CD8-positive, alpha-beta memory T cell (primary cell): ENCODE measurements at regions not wholly inside any gene's neighbourhood (a gene's known extent, or its start where the extent isn't known, plus 50 kb on each side); places are given as distances from the start of the nearest gene placed in this dataset.

ENCODE experiments used
- CTCF ChIA-PET: fragments of 350-600 bp; sonication (Branson Sonifier 250); formaldehyde crosslinking; loops from one replicate; lab custom pipeline; 2021; ENCODE audit warnings: antibody characterized with exemption; lab: Charles Lee
- POLR2A ChIA-PET: fragments of 350-600 bp; sonication (Branson Sonifier 250); formaldehyde crosslinking; loops from one replicate; lab custom pipeline; 2021; ENCODE audit warnings: antibody characterized with exemption; lab: Charles Lee
- DNase-seq, 5 donors: peaks; one replicate each; pipeline versions ENCODE4 v3.0.0 to v3.0.0-alpha.2; 2020 to 2022; ENCODE audit warnings: mixed read lengths in 1 of 5
- H3K27ac ChIP-seq: one replicate; pipeline ENCODE4 v1.7.0; 2013; ENCODE audit warnings: low read depth, mild to moderate bottlenecking, low read length, moderate library complexity
- H3K27me3 ChIP-seq: 2 replicates; pipeline ENCODE4 v1.7.0; 2013; ENCODE audit warnings: low read length, mild to moderate bottlenecking; ENCODE audit not compliant: insufficient read depth, poor library complexity, severe bottlenecking
- H3K36me3 ChIP-seq: 2 replicates; pipeline ENCODE4 v1.7.0; 2013; ENCODE audit warnings: mild to moderate bottlenecking, low read length, moderate library complexity; ENCODE audit not compliant: insufficient read depth
- H3K4me1 ChIP-seq: 2 replicates; pipeline ENCODE4 v1.7.0; 2013; ENCODE audit warnings: mild to moderate bottlenecking, low read length, moderate library complexity; ENCODE audit not compliant: insufficient read depth
- H3K4me3 ChIP-seq: 2 replicates; pipeline ENCODE4 v1.7.0; 2013; ENCODE audit warnings: mild to moderate bottlenecking, low read length
- H3K9me3 ChIP-seq: 2 replicates; pipeline ENCODE4 v1.7.0; 2013; ENCODE audit warnings: mild to moderate bottlenecking, low read length
- H3K27ac Mint-ChIP-seq, 8 donors: one replicate each; pipeline ENCODE4 v1.8.0; 2020 to 2021; ENCODE audit warnings: mixed read lengths in 8 of 8, mild to moderate bottlenecking in 6 of 8, inconsistent platforms in 3 of 8, moderate library complexity in 3 of 8
- H3K27me3 Mint-ChIP-seq, 2 donors: one replicate each; pipeline ENCODE4 v1.8.0; 2020 to 2021; ENCODE audit warnings: mixed read lengths in 2 of 2, mild to moderate bottlenecking in 1 of 2, moderate library complexity in 1 of 2
- H3K36me3 Mint-ChIP-seq, 3 donors: one replicate each; pipeline ENCODE4 v1.8.0; 2020 to 2021; ENCODE audit warnings: mixed read lengths in 3 of 3, inconsistent platforms in 1 of 3, mild to moderate bottlenecking in 1 of 3
- H3K4me1 Mint-ChIP-seq, 3 donors: one replicate each; pipeline ENCODE4 v1.8.0; 2020 to 2021; ENCODE audit warnings: mixed read lengths in 3 of 3, inconsistent platforms in 1 of 3, mild to moderate bottlenecking in 1 of 3
- H3K4me3 Mint-ChIP-seq, 7 donors: one replicate each; pipeline ENCODE4 v1.8.0; 2020 to 2021; ENCODE audit warnings: mixed read lengths in 7 of 7, mild to moderate bottlenecking in 6 of 7, moderate library complexity in 4 of 7, inconsistent platforms in 2 of 7
- H3K9me3 Mint-ChIP-seq, 5 donors: one replicate each; pipeline ENCODE4 v1.8.0; 2020 to 2022; ENCODE audit warnings: mixed read lengths in 5 of 5, mild to moderate bottlenecking in 3 of 5, moderate library complexity in 2 of 5, inconsistent platforms in 1 of 5

GRCh38 chr1:230591678-230592077, 50.6 kb upstream of the COG2 start:
- Histone ChIP-seq H3K4me3 (no peak overlapping the region), H3K27me3 (no peaks in the 10 kb centered on the region), H3K36me3 (no peaks in the 10 kb centered on the region), H3K4me1 (no peaks in the 10 kb centered on the region), H3K27ac (no peak overlapping the region), H3K9me3 (no peaks in the 10 kb centered on the region)
- Mint-ChIP-seq H3K4me3 (no peak overlapping the region), H3K36me3 (no peaks in the 10 kb centered on the region), H3K4me1 (no peaks in the 10 kb centered on the region), H3K27me3 (peaks cover 9 to 51% of the 10 kb centered on the region in 2 donors), H3K27ac (no peak overlapping the region), H3K9me3 (no peaks in the 10 kb centered on the region)
- DNase-seq, result no peak
- POLR2A ChIA-PET, result no interaction called here
- CTCF ChIA-PET, result no interaction called here

GRCh38 chr1:230589951-230590350, 52.3 kb upstream of the COG2 start:
- ChIA-PET CTCF (no interaction called here), POLR2A (no interaction called here)
- H3K4me3 ChIP-seq, result no peak overlapping the region
- H3K27me3 Mint-ChIP-seq, result peaks cover 11 to 48% of the 10 kb centered on the region in 2 donors
- H3K27me3 ChIP-seq, result no peaks in the 10 kb centered on the region
- no peak overlapping the region for H3K27ac ChIP-seq
- H3K4me1 Mint-ChIP-seq, result no peaks in the 10 kb centered on the region
- H3K4me3 Mint-ChIP-seq, result no peak overlapping the region
- no peak for DNase-seq
- no peaks in the 10 kb centered on the region for H3K36me3 Mint-ChIP-seq
- H3K4me1 ChIP-seq, result no peaks in the 10 kb centered on the region
- H3K9me3 ChIP-seq, result no peaks in the 10 kb centered on the region
- no peaks in the 10 kb centered on the region for H3K9me3 Mint-ChIP-seq
- no peak overlapping the region for H3K27ac Mint-ChIP-seq
- no peaks in the 10 kb centered on the region for H3K36me3 ChIP-seq

- Mint-ChIP-seq H3K36me3 (no peaks in the 10 kb centered on the region), H3K4me1 (no peaks in the 10 kb centered on the region), H3K27me3 (peaks cover 7 to 48% of the 10 kb centered on the region in 2 donors), H3K9me3 (no peaks in the 10 kb centered on the region), H3K27ac (no peak overlapping the region), H3K4me3 (no peak overlapping the region)
- no peak overlapping the region for H3K27ac ChIP-seq
- no peaks in the 10 kb centered on the region for H3K4me1 ChIP-seq
- no peaks in the 10 kb centered on the region for H3K36me3 ChIP-seq
- ChIA-PET POLR2A (no interaction called here), CTCF (no interaction called here)
- DNase-seq, result no peak
- no peak overlapping the region for H3K4me3 ChIP-seq
- no peaks in the 10 kb centered on the region for H3K9me3 ChIP-seq
- no peaks in the 10 kb centered on the region for H3K27me3 ChIP-seq
Measured at GRCh38 chr1:230588323-230588746, 53.9 kb upstream of the COG2 start.

GRCh38 chr1:230587061-230587460, 55.2 kb upstream of the COG2 start:
- no peaks in the 10 kb centered on the region for H3K27me3 ChIP-seq
- Mint-ChIP-seq H3K4me1 (no peaks in the 10 kb centered on the region), H3K9me3 (peaks cover 0 to 1% (median 0%) of the 10 kb centered on the region in 5 donors), H3K27me3 (peaks cover 9 to 50% of the 10 kb centered on the region in 2 donors), H3K4me3 (no peak overlapping the region), H3K36me3 (no peaks in the 10 kb centered on the region), H3K27ac (no peak overlapping the region)
- no peaks in the 10 kb centered on the region for H3K36me3 ChIP-seq
- H3K9me3 ChIP-seq, result no peaks in the 10 kb centered on the region
- POLR2A ChIA-PET, result no interaction called here
- H3K4me1 ChIP-seq, result no peaks in the 10 kb centered on the region
- DNase-seq, result no peak
- H3K27ac ChIP-seq, result no peak overlapping the region
- H3K4me3 ChIP-seq, result no peak overlapping the region
- CTCF ChIA-PET, result no interaction called here

GRCh38 chr1:230584660-230585059, 57.6 kb upstream of the COG2 start:
- POLR2A ChIA-PET, result interaction anchor here (0.6 kb wide), 1 partner anchor 1124 kb away, joined by 3 read pairs; no protein-coding TSS in a partner anchor
- DNase-seq, result no peak
- no peaks in the 10 kb centered on the region for H3K4me1 ChIP-seq
- no peaks in the 10 kb centered on the region for H3K9me3 ChIP-seq
- no peaks in the 10 kb centered on the region for H3K36me3 Mint-ChIP-seq
- no peaks in the 10 kb centered on the region for H3K36me3 ChIP-seq
- no peaks in the 10 kb centered on the region for H3K27me3 ChIP-seq
- CTCF ChIA-PET, result no interaction called here
- H3K4me3 Mint-ChIP-seq, result no peak overlapping the region
- no peak overlapping the region for H3K27ac Mint-ChIP-seq
- H3K4me1 Mint-ChIP-seq, result no peaks in the 10 kb centered on the region
- H3K27ac ChIP-seq, result no peak overlapping the region
- no peak overlapping the region for H3K4me3 ChIP-seq
- peaks cover 12 to 58% of the 10 kb centered on the region in 2 donors for H3K27me3 Mint-ChIP-seq
- peaks cover 0 to 4% (median 0%) of the 10 kb centered on the region in 5 donors for H3K9me3 Mint-ChIP-seq

GRCh38 chr1:230581446-230582079, 60.7 kb upstream of the COG2 start:
- H3K27ac ChIP-seq, result no peak overlapping the region
- Mint-ChIP-seq H3K9me3 (peaks cover 0 to 4% (median 0%) of the 10 kb centered on the region in 5 donors), H3K4me1 (no peaks in the 10 kb centered on the region), H3K27ac (peak overlapping the region in 1 of 8 donors; percentile 39), H3K4me3 (no peak overlapping the region), H3K27me3 (peaks cover 9 to 59% of the 10 kb centered on the region in 2 donors), H3K36me3 (no peaks in the 10 kb centered on the region)
- H3K4me3 ChIP-seq, result no peak overlapping the region
- H3K9me3 ChIP-seq, result no peaks in the 10 kb centered on the region
- H3K27me3 ChIP-seq, result peaks cover 4% of the 10 kb centered on the region
- ChIA-PET CTCF (no interaction called here), POLR2A (no interaction called here)
- H3K36me3 ChIP-seq, result no peaks in the 10 kb centered on the region
- DNase-seq, result no peak
- no peaks in the 10 kb centered on the region for H3K4me1 ChIP-seq

GRCh38 chr1:230578616-230579015, 63.7 kb upstream of the COG2 start:
- H3K9me3 Mint-ChIP-seq, result peaks cover 0 to 4% (median 0%) of the 10 kb centered on the region in 5 donors
- H3K9me3 ChIP-seq, result no peaks in the 10 kb centered on the region
- no peak overlapping the region for H3K4me3 Mint-ChIP-seq
- H3K36me3 Mint-ChIP-seq, result no peaks in the 10 kb centered on the region
- peaks cover 10 to 53% of the 10 kb centered on the region in 2 donors for H3K27me3 Mint-ChIP-seq
- no peak overlapping the region for H3K27ac ChIP-seq
- CTCF ChIA-PET, result no interaction called here
- no peak for DNase-seq
- no peaks in the 10 kb centered on the region for H3K4me1 ChIP-seq
- POLR2A ChIA-PET, result no interaction called here
- no peak overlapping the region for H3K27ac Mint-ChIP-seq
- no peaks in the 10 kb centered on the region for H3K4me1 Mint-ChIP-seq
- no peak overlapping the region for H3K4me3 ChIP-seq
- no peaks in the 10 kb centered on the region for H3K36me3 ChIP-seq
- peaks cover 4% of the 10 kb centered on the region for H3K27me3 ChIP-seq

GRCh38 chr1:230577537-230577936, 64.7 kb upstream of the COG2 start:
- no peaks in the 10 kb centered on the region for H3K9me3 ChIP-seq
- DNase-seq, result no peak
- POLR2A ChIA-PET, result no interaction called here
- no peaks in the 10 kb centered on the region for H3K4me1 ChIP-seq
- peaks cover 0 to 4% (median 0%) of the 10 kb centered on the region in 5 donors for H3K9me3 Mint-ChIP-seq
- no peaks in the 10 kb centered on the region for H3K4me1 Mint-ChIP-seq
- H3K4me3 ChIP-seq, result no peak overlapping the region
- no peaks in the 10 kb centered on the region for H3K36me3 ChIP-seq
- no peak overlapping the region for H3K27ac Mint-ChIP-seq
- H3K36me3 Mint-ChIP-seq, result no peaks in the 10 kb centered on the region
- peaks cover 9 to 46% of the 10 kb centered on the region in 2 donors for H3K27me3 Mint-ChIP-seq
- H3K27ac ChIP-seq, result no peak overlapping the region
- CTCF ChIA-PET, result no interaction called here
- H3K27me3 ChIP-seq, result peaks cover 4% of the 10 kb centered on the region
- H3K4me3 Mint-ChIP-seq, result no peak overlapping the region
